ENCODE measurements at regions not wholly inside any gene's neighbourhood (a gene's known extent, or its start where the extent isn't known, plus 50 kb on each side); places are given as distances from the start of the nearest gene placed in this dataset.

DNA sequence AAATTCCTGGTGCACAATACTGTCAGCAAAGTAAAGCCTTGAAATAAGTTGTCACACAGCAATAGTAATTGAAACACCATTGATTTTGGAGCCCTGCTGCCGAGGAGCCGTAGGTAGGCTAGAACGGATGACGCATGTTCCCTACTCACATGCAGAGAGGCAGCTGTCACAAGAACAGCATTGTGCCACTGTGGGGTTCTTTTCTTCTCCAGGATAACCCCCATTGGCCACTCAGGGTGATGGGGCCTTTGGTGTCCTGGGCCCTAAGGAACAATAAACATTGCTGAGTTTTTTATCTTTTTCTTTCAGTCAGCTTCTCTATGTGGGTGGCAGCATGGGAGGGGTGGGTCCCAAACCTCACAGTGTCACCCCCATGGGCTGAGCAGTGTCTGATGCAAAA, 542.3 kb downstream of the BCOR start:
- Mint-ChIP-seq H3K27ac (no peak overlapping the region), H3K4me3 (no peak overlapping the region), H3K9me3 (peaks cover 4% of the 10 kb centered on the region), H3K36me3 (ENCODE audit: low read depth) (no peaks in the 10 kb centered on the region), H3K27me3 (peaks cover 45% of the 10 kb centered on the region), H3K4me1 (ENCODE audit: low read depth) (peaks cover 16% of the 10 kb centered on the region)
- no peak for DNase-seq

DNA sequence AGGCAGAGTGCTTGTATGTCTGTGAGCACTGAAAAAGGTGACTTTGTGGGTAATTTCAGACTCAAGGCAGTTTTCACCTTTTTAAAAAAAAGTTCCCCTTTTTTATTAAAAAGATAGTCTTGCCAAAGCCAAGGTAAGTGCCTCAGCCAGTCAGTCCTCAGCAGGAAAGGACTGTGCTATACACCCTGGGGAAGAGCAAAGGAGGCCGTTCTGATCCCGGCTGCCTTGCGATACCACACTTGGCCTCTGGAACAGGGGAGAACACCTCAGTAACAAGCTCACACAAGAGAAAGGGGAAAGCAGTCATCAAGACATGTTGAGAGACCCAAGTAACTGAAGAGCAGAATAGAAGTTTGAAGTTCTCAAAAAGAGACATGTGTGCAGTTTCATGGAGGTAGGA, 541.7 kb downstream of the BCOR start:
- DNase-seq = no peak
- peaks cover 48% of the 10 kb centered on the region for H3K27me3 Mint-ChIP-seq
- H3K36me3 Mint-ChIP-seq (ENCODE audit: low read depth) = no peaks in the 10 kb centered on the region
- peaks cover 11% of the 10 kb centered on the region for H3K4me1 Mint-ChIP-seq (ENCODE audit: low read depth)
- H3K4me3 Mint-ChIP-seq = no peak overlapping the region
- H3K9me3 Mint-ChIP-seq = peaks cover 4% of the 10 kb centered on the region
- no peak overlapping the region for H3K27ac Mint-ChIP-seq

DNA sequence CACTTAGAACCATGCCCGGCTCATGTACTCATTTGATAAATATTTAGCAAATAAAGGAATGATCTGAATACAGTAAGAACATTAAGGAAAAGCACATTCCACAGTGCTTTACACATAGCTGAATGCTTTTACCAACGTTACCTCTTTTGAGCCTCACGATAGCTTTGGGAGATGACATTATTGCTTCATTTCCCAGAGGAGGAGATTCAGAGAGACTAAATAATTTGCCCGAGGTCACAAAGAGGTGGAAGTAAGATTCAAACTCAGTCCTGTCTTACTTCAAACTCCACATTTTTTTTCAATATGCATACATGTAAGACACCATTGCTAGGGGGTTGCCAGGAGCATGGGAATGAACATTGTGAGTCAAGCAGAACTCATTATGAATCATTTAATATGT, 538.5 kb downstream of the BCOR start:
- no peak overlapping the region for H3K27ac Mint-ChIP-seq
- no peak overlapping the region for H3K4me3 Mint-ChIP-seq
- H3K27me3 Mint-ChIP-seq = peaks cover 48% of the 10 kb centered on the region
- no peak for DNase-seq
- H3K36me3 Mint-ChIP-seq (ENCODE audit: low read depth) = no peaks in the 10 kb centered on the region
- H3K9me3 Mint-ChIP-seq = peaks cover 5% of the 10 kb centered on the region
- H3K4me1 Mint-ChIP-seq (ENCODE audit: low read depth) = no peaks in the 10 kb centered on the region

DNA sequence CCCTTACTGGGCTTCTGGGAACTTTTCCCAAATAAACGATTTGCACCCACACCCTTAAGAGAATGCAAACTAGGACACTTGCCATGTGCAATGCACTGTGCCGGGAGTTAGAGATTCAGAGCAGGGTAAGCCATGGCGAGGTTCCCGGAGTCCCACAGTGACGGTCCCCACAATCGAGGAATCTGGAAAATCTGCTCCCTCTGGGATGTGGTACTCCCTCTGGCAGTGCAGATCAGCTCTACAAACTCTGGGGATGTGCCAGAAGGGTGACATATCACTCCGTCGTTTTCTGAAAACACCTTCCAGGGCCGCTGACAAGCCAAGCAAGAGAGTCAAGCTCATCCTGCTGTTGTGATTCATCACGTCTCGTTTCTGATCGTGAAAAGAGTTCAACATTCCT, 537.5 kb downstream of the BCOR start:
- Mint-ChIP-seq H3K27me3 (peaks cover 47% of the 10 kb centered on the region), H3K27ac (no peak overlapping the region), H3K9me3 (peaks cover 5% of the 10 kb centered on the region), H3K36me3 (ENCODE audit: low read depth) (no peaks in the 10 kb centered on the region), H3K4me1 (ENCODE audit: low read depth) (no peaks in the 10 kb centered on the region), H3K4me3 (no peak overlapping the region)
- no peak for DNase-seq

DNA sequence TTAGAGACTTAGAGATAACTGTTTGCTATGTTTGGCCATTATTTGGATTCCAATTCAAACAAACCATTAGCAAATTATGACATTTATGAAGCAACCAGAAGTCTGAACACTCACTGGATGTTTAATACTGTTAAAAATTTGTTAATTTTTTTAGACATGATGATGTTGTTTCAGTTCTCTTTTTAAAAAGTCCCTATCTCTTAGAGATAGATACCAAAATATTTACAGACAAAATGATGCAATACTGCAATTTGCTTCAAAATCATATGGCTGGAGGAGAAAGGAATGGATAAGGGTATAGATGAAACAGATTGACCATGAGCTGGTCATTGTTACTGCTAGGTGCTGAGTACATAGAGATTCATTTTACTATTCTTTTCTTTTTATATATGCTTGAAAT, 534.6 kb downstream of the BCOR start:
- Mint-ChIP-seq H3K27me3 (peaks cover 61% of the 10 kb centered on the region), H3K4me1 (ENCODE audit: low read depth) (no peaks in the 10 kb centered on the region), H3K9me3 (peaks cover 5% of the 10 kb centered on the region), H3K4me3 (no peak overlapping the region), H3K27ac (no peak overlapping the region), H3K36me3 (ENCODE audit: low read depth) (no peaks in the 10 kb centered on the region)
- DNase-seq = no peak

DNA sequence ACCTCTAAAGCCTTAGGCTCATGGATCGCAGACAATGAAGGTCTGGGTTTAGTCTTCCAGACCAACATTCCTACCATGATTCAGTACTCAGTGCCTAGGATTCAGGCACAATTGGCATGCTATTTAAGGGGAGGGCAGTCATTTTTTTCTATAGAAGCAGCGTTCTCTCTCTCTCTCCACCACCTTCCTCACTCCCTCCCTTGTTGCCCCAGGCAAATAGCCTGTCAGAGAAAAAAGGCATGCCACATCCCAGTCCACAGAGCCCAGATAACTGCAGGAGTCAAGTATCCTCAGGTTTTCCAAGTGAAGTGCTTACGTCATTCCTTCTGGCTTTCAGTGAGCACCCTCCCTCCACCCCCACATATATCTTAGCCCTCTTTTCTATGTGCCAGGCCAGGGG, 533.0 kb downstream of the BCOR start:
- peaks cover 54% of the 10 kb centered on the region for H3K27me3 Mint-ChIP-seq
- no peaks in the 10 kb centered on the region for H3K36me3 Mint-ChIP-seq (ENCODE audit: low read depth)
- DNase-seq = no peak
- no peaks in the 10 kb centered on the region for H3K4me1 Mint-ChIP-seq (ENCODE audit: low read depth)
- H3K4me3 Mint-ChIP-seq = no peak overlapping the region
- no peak overlapping the region for H3K27ac Mint-ChIP-seq
- peaks cover 5% of the 10 kb centered on the region for H3K9me3 Mint-ChIP-seq

DNA sequence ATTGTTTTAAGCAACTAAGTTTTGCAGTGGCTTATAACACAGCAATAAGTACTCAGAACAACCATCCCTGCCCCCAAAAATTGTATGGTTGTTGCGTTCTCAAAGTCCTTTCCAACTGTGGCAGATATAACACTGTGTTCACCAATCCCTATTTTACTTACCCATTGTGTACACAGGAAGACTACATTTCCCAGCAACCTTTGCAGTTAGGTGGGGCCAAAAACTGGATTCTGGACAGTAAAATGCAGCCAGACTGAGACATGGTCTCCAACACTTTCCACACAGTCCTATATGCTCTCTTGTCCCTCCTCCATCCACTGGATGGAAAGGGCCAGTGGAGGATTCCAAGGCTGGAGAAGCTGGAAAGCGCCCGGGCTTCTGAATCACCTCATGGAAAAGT, 523.6 kb downstream of the BCOR start:
- H3K27me3 Mint-ChIP-seq = peaks cover 31% of the 10 kb centered on the region
- DNase-seq = no peak
- H3K4me1 Mint-ChIP-seq (ENCODE audit: low read depth) = peaks cover 21% of the 10 kb centered on the region
- H3K27ac Mint-ChIP-seq = no peak overlapping the region
- H3K9me3 Mint-ChIP-seq = no peaks in the 10 kb centered on the region
- H3K4me3 Mint-ChIP-seq = no peak overlapping the region
- H3K36me3 Mint-ChIP-seq (ENCODE audit: low read depth) = no peaks in the 10 kb centered on the region

DNA sequence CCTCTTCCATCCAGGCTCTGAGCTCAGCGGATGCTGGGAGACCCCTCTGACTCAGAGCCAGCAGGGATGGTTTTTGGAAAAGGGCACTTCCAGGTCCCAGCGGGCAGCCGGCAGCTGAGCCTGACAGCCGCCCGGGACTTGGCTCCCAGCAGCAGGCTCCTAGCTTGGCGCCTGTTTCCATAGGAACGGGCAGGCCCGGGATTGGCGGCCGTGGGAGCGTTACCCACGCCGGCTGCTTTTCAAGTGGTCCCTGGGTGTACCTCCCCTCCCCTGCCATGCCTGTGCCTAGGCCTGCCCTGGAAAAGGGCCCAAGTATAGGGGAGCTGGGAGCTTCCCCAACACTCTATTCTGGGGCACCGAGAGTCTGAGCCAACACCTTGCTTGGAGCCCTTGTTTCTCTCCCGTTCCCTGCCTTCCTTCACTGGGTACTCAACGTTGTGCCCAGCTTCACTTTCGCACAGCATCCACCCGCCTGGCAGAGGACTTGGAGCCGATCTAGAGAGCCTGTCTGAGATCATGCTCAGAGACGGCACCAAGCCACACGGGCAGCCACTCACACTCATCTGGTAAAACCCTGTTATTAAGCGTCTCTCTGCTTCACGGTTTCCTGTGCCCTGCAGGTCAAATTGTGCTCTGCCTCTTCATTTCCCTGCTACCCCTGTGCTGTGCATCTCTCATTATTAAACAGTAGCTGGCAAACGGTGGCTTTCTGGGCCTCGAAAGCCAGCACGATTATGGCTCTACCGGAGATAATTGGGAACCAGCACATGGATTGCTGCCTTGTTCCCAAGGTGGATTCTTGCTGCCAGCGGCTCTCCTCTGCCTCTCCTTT, 521.5 kb downstream of the BCOR start:
- Mint-ChIP-seq H3K4me3 (no peak overlapping the region), H3K27me3 (peaks cover 34% of the 10 kb centered on the region), H3K36me3 (ENCODE audit: low read depth) (no peaks in the 10 kb centered on the region), H3K27ac (no peak overlapping the region), H3K4me1 (ENCODE audit: low read depth) (peaks cover 25% of the 10 kb centered on the region), H3K9me3 (no peaks in the 10 kb centered on the region)
- no peak for DNase-seq

DNA sequence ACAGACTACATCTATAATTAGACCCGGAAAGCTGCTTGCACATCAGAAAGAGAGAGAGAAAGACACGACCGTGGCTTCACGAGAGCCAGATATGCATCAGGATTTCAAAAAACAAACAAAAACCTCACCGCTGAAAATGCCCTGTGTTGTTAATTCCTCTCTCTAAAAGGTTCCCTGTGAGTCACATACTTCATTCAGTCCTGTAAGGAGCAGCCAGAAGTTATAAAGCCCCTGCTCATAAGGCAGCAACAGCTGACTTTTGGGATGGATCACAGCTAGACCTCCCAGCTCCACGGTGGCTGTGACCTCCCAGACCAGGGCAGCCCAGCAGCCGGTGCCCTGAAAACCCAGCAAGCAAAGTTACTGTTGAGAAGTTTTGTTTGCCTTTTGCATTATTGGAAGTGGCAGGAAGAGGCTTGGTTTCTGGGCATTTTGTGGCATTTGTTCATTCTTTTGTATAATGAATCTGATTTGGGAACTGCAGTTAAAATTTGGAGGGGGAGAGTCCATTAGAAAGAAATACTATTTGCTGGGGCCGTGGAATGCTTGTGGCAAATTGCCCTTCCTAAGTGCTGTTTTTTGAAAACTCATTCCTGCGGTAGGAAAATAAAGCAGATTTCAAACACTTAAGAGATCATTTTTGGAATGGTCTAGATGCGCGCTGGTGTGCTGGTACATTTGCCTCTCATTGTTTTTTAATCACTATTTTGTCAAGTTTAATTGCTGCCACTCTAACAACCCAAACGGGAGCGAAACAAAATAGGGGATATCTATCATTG, 520.4 kb downstream of the BCOR start:
- Mint-ChIP-seq H3K9me3 (no peaks in the 10 kb centered on the region), H3K4me3 (no peak overlapping the region), H3K36me3 (ENCODE audit: low read depth) (no peaks in the 10 kb centered on the region), H3K27me3 (peaks cover 41% of the 10 kb centered on the region), H3K27ac (no peak overlapping the region), H3K4me1 (ENCODE audit: low read depth) (peaks cover 25% of the 10 kb centered on the region)
- DNase-seq = no peak

DNA sequence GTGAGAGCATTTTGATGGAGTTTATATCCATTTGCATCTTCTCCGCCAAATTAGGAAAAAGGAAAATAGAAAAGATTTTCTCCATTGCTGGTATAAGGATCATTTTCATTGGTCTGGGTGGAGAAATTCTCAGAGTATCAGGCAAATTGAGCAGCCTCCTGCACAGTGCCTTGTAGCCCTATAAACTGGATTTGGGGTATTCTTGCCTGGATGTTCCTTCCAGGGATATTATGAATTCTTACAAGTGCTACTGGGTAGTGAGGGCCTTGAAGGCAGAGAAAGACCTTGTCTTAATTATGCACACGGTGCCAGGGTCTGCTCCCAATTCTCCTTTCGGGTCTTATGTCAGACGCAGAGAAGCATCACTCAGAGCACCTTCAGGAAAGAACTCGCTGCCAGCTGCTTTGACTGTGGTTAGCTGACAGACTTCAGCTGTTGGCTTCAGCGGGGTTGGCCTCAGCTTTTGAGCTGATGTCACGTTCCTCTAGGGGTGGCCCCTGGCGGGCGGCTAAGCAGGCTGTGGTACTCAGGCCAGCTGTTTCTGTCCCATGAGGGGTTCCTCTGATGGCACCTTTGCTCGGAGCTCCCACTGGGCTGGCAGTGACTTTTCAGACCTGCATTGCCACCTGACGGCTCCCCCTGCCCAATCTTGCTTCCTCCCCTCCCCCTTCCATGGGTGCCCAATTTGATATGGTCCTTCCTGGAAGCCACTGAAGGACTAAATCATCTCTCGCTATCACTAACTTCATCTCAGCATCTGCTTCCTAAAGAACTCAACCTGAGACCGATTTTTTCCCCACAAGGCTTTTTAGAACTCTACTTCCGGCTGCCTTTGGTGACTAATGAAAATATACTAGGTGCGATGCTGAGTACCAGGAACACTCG, 519.5 kb downstream of the BCOR start:
- no peaks in the 10 kb centered on the region for H3K36me3 Mint-ChIP-seq (ENCODE audit: low read depth)
- peak; percentile 74 for DNase-seq
- H3K27me3 Mint-ChIP-seq = peaks cover 44% of the 10 kb centered on the region
- H3K4me3 Mint-ChIP-seq = peak overlapping the region; percentile 11
- no peaks in the 10 kb centered on the region for H3K9me3 Mint-ChIP-seq
- H3K27ac Mint-ChIP-seq = peak overlapping the region; percentile 87
- peaks cover 25% of the 10 kb centered on the region for H3K4me1 Mint-ChIP-seq (ENCODE audit: low read depth)

DNA sequence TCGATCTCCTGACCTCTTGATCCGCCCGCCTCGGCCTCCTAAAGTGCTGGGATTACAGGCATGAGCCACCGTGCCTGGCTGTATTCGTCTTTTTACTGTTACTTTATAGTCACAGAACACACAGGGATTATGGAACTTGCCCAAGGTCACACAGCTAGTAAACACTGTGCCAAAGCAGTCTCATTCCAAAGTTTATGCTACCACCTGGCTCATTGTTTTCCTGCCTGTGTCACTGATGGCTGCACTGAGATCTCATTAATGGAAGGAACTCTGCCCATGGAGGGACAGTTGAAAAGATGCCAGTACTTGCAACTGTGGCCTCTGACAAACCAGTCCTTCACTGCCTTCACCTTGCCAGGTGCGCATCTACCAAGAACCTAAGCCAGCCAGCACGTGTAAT, 517.7 kb downstream of the BCOR start:
- peaks cover 42% of the 10 kb centered on the region for H3K27me3 Mint-ChIP-seq
- no peaks in the 10 kb centered on the region for H3K9me3 Mint-ChIP-seq
- H3K4me1 Mint-ChIP-seq (ENCODE audit: low read depth) = peaks cover 25% of the 10 kb centered on the region
- no peak overlapping the region for H3K4me3 Mint-ChIP-seq
- no peaks in the 10 kb centered on the region for H3K36me3 Mint-ChIP-seq (ENCODE audit: low read depth)
- no peak overlapping the region for H3K27ac Mint-ChIP-seq
- DNase-seq = no peak

DNA sequence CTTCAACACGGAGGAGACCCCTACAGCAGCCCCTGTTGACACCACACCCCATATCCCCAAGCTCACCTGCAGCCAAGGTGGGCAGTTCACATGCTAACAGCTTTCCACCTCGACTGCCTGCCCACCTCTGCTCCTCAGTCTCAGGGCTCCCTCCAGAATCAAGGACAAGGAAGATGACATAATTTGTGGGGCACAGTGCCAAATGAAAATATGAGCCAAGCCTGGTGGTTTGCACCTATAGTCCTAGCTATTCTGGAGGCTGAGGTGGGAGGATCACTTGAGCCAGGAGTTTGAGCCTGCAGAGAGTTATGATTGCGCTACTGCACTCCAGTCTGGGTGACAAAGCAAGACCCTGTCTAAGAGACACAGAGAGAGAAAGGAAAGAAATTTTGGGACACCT, 516.3 kb downstream of the BCOR start:
- H3K36me3 Mint-ChIP-seq (ENCODE audit: low read depth) = no peaks in the 10 kb centered on the region
- H3K27me3 Mint-ChIP-seq = peaks cover 42% of the 10 kb centered on the region
- H3K9me3 Mint-ChIP-seq = no peaks in the 10 kb centered on the region
- H3K27ac Mint-ChIP-seq = no peak overlapping the region
- H3K4me1 Mint-ChIP-seq (ENCODE audit: low read depth) = peaks cover 25% of the 10 kb centered on the region
- H3K4me3 Mint-ChIP-seq = no peak overlapping the region
- DNase-seq = no peak

DNA sequence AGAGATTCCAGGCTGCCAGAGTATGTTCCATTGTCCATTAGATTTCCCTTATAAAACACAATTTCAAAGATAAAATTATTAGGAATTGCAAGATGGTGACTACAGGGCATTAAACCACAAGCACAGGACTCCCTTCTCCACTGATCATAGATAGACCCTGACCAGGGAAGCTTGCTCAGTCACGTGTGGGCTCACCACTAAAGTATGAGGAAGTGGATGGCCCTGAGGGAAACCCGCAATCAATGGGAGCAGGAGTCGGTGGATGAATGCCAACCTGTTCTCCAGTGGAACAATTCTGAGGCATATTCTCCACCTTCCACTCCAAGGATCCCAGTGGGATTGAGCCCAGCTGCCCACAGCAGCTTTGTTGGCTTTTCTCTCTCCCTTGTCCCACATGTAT, 515.7 kb downstream of the BCOR start:
- Mint-ChIP-seq H3K27me3 (peaks cover 42% of the 10 kb centered on the region), H3K36me3 (ENCODE audit: low read depth) (no peaks in the 10 kb centered on the region), H3K4me3 (no peak overlapping the region), H3K27ac (no peak overlapping the region), H3K9me3 (no peaks in the 10 kb centered on the region), H3K4me1 (ENCODE audit: low read depth) (peaks cover 23% of the 10 kb centered on the region)
- DNase-seq = no peak

DNA sequence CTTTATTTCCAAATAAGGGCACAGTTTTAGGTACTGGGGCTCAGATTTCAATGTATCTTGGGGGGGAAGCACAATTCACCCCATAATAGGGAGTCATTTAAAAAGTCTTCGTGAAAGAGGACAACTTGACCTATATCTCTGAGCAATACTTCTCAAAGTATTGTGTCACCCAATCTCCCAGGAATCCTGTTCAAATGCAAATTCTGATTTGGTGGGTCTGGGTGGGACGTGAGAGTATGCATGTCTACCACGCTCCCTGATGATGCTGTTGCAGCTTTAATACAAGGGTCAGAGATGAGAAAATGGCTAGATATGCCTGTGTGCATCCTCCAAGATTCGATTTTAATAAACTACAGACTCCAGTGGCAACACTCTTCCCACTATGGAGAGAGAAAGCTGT, 514.8 kb downstream of the BCOR start:
- Mint-ChIP-seq H3K36me3 (ENCODE audit: low read depth) (no peaks in the 10 kb centered on the region), H3K4me3 (no peak overlapping the region), H3K27me3 (peaks cover 41% of the 10 kb centered on the region), H3K4me1 (ENCODE audit: low read depth) (peaks cover 14% of the 10 kb centered on the region), H3K27ac (no peak overlapping the region), H3K9me3 (no peaks in the 10 kb centered on the region)
- no peak for DNase-seq
